PC-9 (cell line): ENCODE measurements at regions not wholly inside any gene's neighbourhood (a gene's known extent, or its start where the extent isn't known, plus 50 kb on each side); places are given as distances from the start of the nearest gene placed in this dataset.

Source experiments
- CTCF ChIP-seq: fragments of 200-600 bp; sonication (generic); conservative IDR thresholded peaks from 2 replicates; pipeline ENCODE4 v1.6.1; 2017; ENCODE audit warnings: mixed run types, antibody characterized with exemption, mild to moderate bottlenecking, moderate library complexity
- EZH2 ChIP-seq: fragments of 200-600 bp; sonication (generic); IDR thresholded peaks from 2 replicates; pipeline ENCODE4 v1.8.0; 2017; ENCODE audit warnings: antibody characterized with exemption, low read depth

DNA sequence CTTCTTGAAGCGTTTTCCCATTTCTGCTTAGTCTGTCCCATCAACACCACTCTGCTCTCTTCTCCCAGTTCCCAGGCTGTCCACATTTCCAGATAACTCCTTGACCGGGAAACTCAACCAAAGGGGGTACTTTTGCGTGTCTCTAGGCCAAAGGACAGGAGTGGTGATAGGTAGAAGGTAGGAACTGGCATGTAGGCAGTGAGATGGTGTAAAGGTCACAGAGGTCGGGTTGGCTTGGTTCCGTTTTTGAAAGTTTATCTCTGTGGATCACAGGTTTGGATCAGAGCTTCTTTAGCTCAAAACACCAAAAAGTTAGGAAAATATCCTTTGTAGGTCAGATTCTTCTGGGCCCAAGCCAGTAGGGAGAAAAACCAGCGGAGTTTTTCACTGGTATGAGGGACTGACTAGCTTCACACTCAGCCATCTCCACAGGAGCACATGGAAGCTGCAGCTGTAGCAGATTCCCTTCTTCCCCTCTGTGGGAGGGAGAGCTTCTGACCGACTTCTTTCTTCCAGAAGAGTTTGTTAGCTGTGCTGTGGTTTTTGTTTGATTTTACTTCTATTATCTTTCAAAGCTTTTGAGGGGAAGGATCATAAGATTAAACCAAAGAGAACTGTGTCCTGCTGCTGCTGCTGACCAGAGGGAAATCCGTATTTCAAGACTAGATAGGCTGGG, 98.4 kb upstream of the DMRT1 start:
- no peak for TF ChIP-seq CTCF
- no peak for TF ChIP-seq EZH2
